ENCODE measurements at regions not wholly inside any gene's neighbourhood (a gene's known extent, or its start where the extent isn't known, plus 50 kb on each side); places are given as distances from the start of the nearest gene placed in this dataset.

- no peaks in the 10 kb centered on the region for H3K36me3 Mint-ChIP-seq (ENCODE audit: low read depth)
- intact Hi-C loops (cut with micrococcal nuclease) = no loop called here
- no peak overlapping the region for H3K27ac Mint-ChIP-seq
- no peak overlapping the region for H3K4me3 Mint-ChIP-seq
- H3K27me3 Mint-ChIP-seq = no peaks in the 10 kb centered on the region
- H3K4me1 Mint-ChIP-seq (ENCODE audit: low read depth) = no peaks in the 10 kb centered on the region
- peaks cover 21% of the 10 kb centered on the region for H3K9me3 Mint-ChIP-seq
Measured at GRCh38 chr4:124879195-124879594, 166.7 kb upstream of the ANKRD50 start.

- no peak overlapping the region for H3K27ac Mint-ChIP-seq
- H3K27me3 Mint-ChIP-seq = no peaks in the 10 kb centered on the region
- intact Hi-C loops (cut with micrococcal nuclease) = no loop called here
- peaks cover 21% of the 10 kb centered on the region for H3K9me3 Mint-ChIP-seq
- no peaks in the 10 kb centered on the region for H3K4me1 Mint-ChIP-seq (ENCODE audit: low read depth)
- no peaks in the 10 kb centered on the region for H3K36me3 Mint-ChIP-seq (ENCODE audit: low read depth)
- H3K4me3 Mint-ChIP-seq = no peak overlapping the region
Measured at GRCh38 chr4:124874172-124874450, 161.6 kb upstream of the ANKRD50 start.

GRCh38 chr4:124873361-124874171 is 161.0 kb upstream of the ANKRD50 start:
- Mint-ChIP-seq H3K4me1 (ENCODE audit: low read depth) (no peaks in the 10 kb centered on the region), H3K27ac (no peak overlapping the region), H3K36me3 (ENCODE audit: low read depth) (no peaks in the 10 kb centered on the region), H3K4me3 (no peak overlapping the region), H3K9me3 (peaks cover 21% of the 10 kb centered on the region), H3K27me3 (no peaks in the 10 kb centered on the region)
- intact Hi-C loops (cut with micrococcal nuclease) = no loop called here

- no peak overlapping the region for H3K27ac Mint-ChIP-seq
- no peaks in the 10 kb centered on the region for H3K27me3 Mint-ChIP-seq
- no peaks in the 10 kb centered on the region for H3K36me3 Mint-ChIP-seq (ENCODE audit: low read depth)
- no peak overlapping the region for H3K4me3 Mint-ChIP-seq
- peaks cover 21% of the 10 kb centered on the region for H3K9me3 Mint-ChIP-seq
- H3K4me1 Mint-ChIP-seq (ENCODE audit: low read depth) = no peaks in the 10 kb centered on the region
- intact Hi-C loops (cut with micrococcal nuclease) = no loop called here
Measured at GRCh38 chr4:124872659-124873058, 160.1 kb upstream of the ANKRD50 start.

- Mint-ChIP-seq H3K9me3 (no peaks in the 10 kb centered on the region), H3K27me3 (no peaks in the 10 kb centered on the region), H3K36me3 (ENCODE audit: low read depth) (no peaks in the 10 kb centered on the region), H3K27ac (no peak overlapping the region), H3K4me1 (ENCODE audit: low read depth) (no peaks in the 10 kb centered on the region), H3K4me3 (no peak overlapping the region)
- intact Hi-C loops (cut with micrococcal nuclease) = no loop called here
Measured at GRCh38 chr4:124869961-124870495, 157.5 kb upstream of the ANKRD50 start.

- H3K4me3 Mint-ChIP-seq = no peak overlapping the region
- H3K27ac Mint-ChIP-seq = no peak overlapping the region
- H3K4me1 Mint-ChIP-seq (ENCODE audit: low read depth) = no peaks in the 10 kb centered on the region
- peaks cover 10% of the 10 kb centered on the region for H3K9me3 Mint-ChIP-seq
- H3K27me3 Mint-ChIP-seq = no peaks in the 10 kb centered on the region
- intact Hi-C loops (cut with micrococcal nuclease) = no loop called here
- no peaks in the 10 kb centered on the region for H3K36me3 Mint-ChIP-seq (ENCODE audit: low read depth)
Measured at GRCh38 chr4:124868495-124868894, 156.0 kb upstream of the ANKRD50 start.

- H3K27me3 Mint-ChIP-seq = no peaks in the 10 kb centered on the region
- H3K27ac Mint-ChIP-seq = no peak overlapping the region
- intact Hi-C loops (cut with micrococcal nuclease) = no loop called here
- H3K4me3 Mint-ChIP-seq = no peak overlapping the region
- H3K9me3 Mint-ChIP-seq = peaks cover 10% of the 10 kb centered on the region
- no peaks in the 10 kb centered on the region for H3K4me1 Mint-ChIP-seq (ENCODE audit: low read depth)
- no peaks in the 10 kb centered on the region for H3K36me3 Mint-ChIP-seq (ENCODE audit: low read depth)
Measured at GRCh38 chr4:124867536-124867935, 155.0 kb upstream of the ANKRD50 start.

GRCh38 chr4:124866301-124866700 is 153.8 kb upstream of the ANKRD50 start:
- no peaks in the 10 kb centered on the region for H3K27me3 Mint-ChIP-seq
- intact Hi-C loops (cut with micrococcal nuclease) = no loop called here
- H3K4me3 Mint-ChIP-seq = no peak overlapping the region
- no peaks in the 10 kb centered on the region for H3K4me1 Mint-ChIP-seq (ENCODE audit: low read depth)
- no peak overlapping the region for H3K27ac Mint-ChIP-seq
- peaks cover 10% of the 10 kb centered on the region for H3K9me3 Mint-ChIP-seq
- no peaks in the 10 kb centered on the region for H3K36me3 Mint-ChIP-seq (ENCODE audit: low read depth)

- peaks cover 22% of the 10 kb centered on the region for H3K9me3 Mint-ChIP-seq
- no peaks in the 10 kb centered on the region for H3K36me3 Mint-ChIP-seq (ENCODE audit: low read depth)
- no peaks in the 10 kb centered on the region for H3K4me1 Mint-ChIP-seq (ENCODE audit: low read depth)
- no peaks in the 10 kb centered on the region for H3K27me3 Mint-ChIP-seq
- H3K4me3 Mint-ChIP-seq = no peak overlapping the region
- intact Hi-C loops (cut with micrococcal nuclease) = no loop called here
- no peak overlapping the region for H3K27ac Mint-ChIP-seq
Measured at GRCh38 chr4:124863040-124863545, 150.6 kb upstream of the ANKRD50 start.

GRCh38 chr4:124862261-124862660 is 149.7 kb upstream of the ANKRD50 start:
- no peak overlapping the region for H3K27ac Mint-ChIP-seq
- no peaks in the 10 kb centered on the region for H3K36me3 Mint-ChIP-seq (ENCODE audit: low read depth)
- intact Hi-C loops (cut with micrococcal nuclease) = no loop called here
- H3K9me3 Mint-ChIP-seq = peaks cover 30% of the 10 kb centered on the region
- H3K27me3 Mint-ChIP-seq = no peaks in the 10 kb centered on the region
- no peak overlapping the region for H3K4me3 Mint-ChIP-seq
- H3K4me1 Mint-ChIP-seq (ENCODE audit: low read depth) = no peaks in the 10 kb centered on the region

- Mint-ChIP-seq H3K9me3 (peaks cover 30% of the 10 kb centered on the region), H3K27ac (no peak overlapping the region), H3K36me3 (ENCODE audit: low read depth) (no peaks in the 10 kb centered on the region), H3K27me3 (no peaks in the 10 kb centered on the region), H3K4me1 (ENCODE audit: low read depth) (no peaks in the 10 kb centered on the region), H3K4me3 (no peak overlapping the region)
- intact Hi-C loops (cut with micrococcal nuclease) = no loop called here
Measured at GRCh38 chr4:124861761-124862160, 149.2 kb upstream of the ANKRD50 start.

- H3K9me3 Mint-ChIP-seq = peaks cover 27% of the 10 kb centered on the region
- H3K36me3 Mint-ChIP-seq (ENCODE audit: low read depth) = no peaks in the 10 kb centered on the region
- no peaks in the 10 kb centered on the region for H3K27me3 Mint-ChIP-seq
- intact Hi-C loops (cut with micrococcal nuclease) = no loop called here
- no peak overlapping the region for H3K27ac Mint-ChIP-seq
- H3K4me3 Mint-ChIP-seq = no peak overlapping the region
- H3K4me1 Mint-ChIP-seq (ENCODE audit: low read depth) = no peaks in the 10 kb centered on the region
Measured at GRCh38 chr4:124854968-124855367, 142.4 kb upstream of the ANKRD50 start.

GRCh38 chr4:124851741-124852140 is 139.2 kb upstream of the ANKRD50 start:
- no peaks in the 10 kb centered on the region for H3K36me3 Mint-ChIP-seq (ENCODE audit: low read depth)
- no peaks in the 10 kb centered on the region for H3K4me1 Mint-ChIP-seq (ENCODE audit: low read depth)
- no peak overlapping the region for H3K27ac Mint-ChIP-seq
- peaks cover 13% of the 10 kb centered on the region for H3K9me3 Mint-ChIP-seq
- intact Hi-C loops (cut with micrococcal nuclease) = no loop called here
- no peaks in the 10 kb centered on the region for H3K27me3 Mint-ChIP-seq
- no peak overlapping the region for H3K4me3 Mint-ChIP-seq

GRCh38 chr4:124846306-124846705 is 133.8 kb upstream of the ANKRD50 start:
- Mint-ChIP-seq H3K4me1 (ENCODE audit: low read depth) (no peaks in the 10 kb centered on the region), H3K27ac (no peak overlapping the region), H3K4me3 (no peak overlapping the region), H3K27me3 (no peaks in the 10 kb centered on the region), H3K36me3 (ENCODE audit: low read depth) (no peaks in the 10 kb centered on the region), H3K9me3 (peaks cover 29% of the 10 kb centered on the region)
- intact Hi-C loops (cut with micrococcal nuclease) = no loop called here

Data from dendritic cell treated with granulocyte-macrophage colony-stimulating factor and Interleukin-4, amounts not matched to agents 40 ng/mL and 50 ng/mL, for 4 days (primary cell).